ENCODE measurements at regions not wholly inside any gene's neighbourhood (a gene's known extent, or its start where the extent isn't known, plus 50 kb on each side); places are given as distances from the start of the nearest gene placed in this dataset.

DNA sequence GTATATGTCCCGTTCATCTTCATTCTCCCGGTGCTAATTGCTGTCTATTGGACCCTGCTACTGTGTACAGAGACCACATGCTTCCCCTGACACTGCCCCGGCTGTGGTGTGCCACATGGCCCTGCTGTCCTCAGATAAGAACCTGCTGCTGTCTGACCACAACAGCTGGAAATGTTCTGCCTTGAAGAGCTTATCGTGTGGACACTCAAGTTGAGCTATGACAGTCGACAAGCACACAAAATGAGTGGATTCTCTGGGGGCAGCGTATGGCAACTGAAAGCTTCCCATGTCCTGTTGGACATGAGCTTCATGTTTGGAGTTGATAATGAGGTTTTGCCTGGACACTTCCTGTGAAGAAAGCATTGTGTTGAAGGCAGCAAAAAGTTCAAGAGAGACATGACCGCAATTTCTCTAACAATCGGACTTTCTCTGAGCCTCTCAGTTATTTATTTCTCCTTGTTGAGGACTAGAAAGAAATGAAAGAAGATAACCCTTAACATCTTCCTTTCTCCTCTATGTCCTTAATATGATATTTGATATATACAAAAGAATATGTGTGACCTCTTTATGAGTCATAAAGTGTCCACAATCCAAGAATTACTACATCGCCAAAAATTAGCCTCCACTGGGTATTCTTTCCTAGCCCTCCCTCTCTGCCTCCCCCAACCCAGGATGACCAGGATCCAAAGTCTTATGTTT is 187.1 kb upstream of the TCF21 start:
- DNase-seq (ENCODE audit: extremely low read depth, low read depth), result no peak
- TF ChIP-seq, protein P1, sequence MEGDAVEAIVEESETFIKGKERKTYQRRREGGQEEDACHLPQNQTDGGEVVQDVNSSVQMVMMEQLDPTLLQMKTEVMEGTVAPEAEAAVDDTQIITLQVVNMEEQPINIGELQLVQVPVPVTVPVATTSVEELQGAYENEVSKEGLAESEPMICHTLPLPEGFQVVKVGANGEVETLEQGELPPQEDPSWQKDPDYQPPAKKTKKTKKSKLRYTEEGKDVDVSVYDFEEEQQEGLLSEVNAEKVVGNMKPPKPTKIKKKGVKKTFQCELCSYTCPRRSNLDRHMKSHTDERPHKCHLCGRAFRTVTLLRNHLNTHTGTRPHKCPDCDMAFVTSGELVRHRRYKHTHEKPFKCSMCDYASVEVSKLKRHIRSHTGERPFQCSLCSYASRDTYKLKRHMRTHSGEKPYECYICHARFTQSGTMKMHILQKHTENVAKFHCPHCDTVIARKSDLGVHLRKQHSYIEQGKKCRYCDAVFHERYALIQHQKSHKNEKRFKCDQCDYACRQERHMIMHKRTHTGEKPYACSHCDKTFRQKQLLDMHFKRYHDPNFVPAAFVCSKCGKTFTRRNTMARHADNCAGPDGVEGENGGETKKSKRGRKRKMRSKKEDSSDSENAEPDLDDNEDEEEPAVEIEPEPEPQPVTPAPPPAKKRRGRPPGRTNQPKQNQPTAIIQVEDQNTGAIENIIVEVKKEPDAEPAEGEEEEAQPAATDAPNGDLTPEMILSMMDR (IDR thresholded peaks at IDR 0.05; ENCODE audit: low read depth, low read length), result no peak

DNA sequence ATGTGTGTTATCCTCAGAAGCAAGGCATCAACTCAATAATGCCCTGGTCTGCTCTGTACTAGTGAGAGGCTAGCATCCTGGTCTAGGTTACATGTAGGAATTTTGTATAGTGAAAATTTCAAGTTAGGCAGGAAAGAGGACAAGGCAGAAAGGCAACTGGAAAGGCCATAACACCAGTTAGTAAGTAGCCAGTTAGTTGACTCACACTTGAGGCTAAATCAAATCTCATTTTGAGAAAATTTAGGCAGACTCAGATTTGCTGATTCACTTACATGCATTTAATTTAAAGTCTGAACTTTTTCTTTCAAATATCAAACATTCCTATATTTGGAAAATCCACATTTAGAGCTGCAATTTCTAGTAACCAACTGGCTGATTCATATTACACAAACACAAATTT is 184.5 kb upstream of the TCF21 start:
- no peak for DNase-seq (ENCODE audit: extremely low read depth, low read depth)
- TF ChIP-seq, protein P1 (IDR thresholded peaks at IDR 0.05; ENCODE audit: low read depth, low read length), result no peak

DNA sequence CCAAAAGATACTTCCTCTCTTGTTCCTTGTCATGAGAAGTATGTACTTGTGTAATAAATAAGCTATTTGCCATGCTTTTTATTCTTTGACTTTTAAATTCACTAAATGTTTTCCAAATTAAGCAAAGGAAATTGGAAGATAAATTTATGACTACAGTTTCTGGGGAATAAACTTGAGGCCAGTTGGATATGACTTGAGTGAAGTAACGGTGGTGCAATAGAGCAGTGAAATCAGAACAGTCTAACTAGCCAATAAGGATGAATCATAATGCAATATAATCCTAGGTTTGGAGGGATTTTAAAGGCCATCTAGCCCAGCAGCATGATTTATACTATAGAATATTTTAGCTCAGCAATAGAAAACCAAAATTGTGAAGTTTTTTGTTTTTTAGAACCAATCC is 183.8 kb upstream of the TCF21 start:
- DNase-seq (ENCODE audit: extremely low read depth, low read depth), result peak; percentile 76
- TF ChIP-seq, protein P1 (IDR thresholded peaks at IDR 0.05; ENCODE audit: low read depth, low read length), result no peak

DNA sequence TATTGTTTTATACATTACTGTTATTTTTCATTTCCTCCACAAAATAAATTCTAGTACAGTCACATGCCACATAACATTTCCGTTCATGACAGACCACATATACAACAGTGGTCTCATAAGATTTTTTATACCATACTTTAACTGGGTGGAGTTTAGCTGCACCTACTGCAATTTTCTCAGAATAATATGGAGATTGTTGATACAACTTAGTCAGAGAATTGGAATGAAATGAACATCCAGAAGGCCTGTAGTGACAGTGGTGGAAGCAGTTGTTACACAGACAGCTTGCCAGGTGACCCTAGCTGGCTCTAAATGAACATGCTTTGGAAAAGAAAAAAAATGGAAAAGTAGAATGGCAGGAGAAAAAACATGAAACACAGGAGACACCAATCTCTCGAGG is 183.2 kb upstream of the TCF21 start:
- TF ChIP-seq, protein P1 (IDR thresholded peaks at IDR 0.05; ENCODE audit: low read depth, low read length), result no peak
- DNase-seq (ENCODE audit: extremely low read depth, low read depth), result no peak

DNA sequence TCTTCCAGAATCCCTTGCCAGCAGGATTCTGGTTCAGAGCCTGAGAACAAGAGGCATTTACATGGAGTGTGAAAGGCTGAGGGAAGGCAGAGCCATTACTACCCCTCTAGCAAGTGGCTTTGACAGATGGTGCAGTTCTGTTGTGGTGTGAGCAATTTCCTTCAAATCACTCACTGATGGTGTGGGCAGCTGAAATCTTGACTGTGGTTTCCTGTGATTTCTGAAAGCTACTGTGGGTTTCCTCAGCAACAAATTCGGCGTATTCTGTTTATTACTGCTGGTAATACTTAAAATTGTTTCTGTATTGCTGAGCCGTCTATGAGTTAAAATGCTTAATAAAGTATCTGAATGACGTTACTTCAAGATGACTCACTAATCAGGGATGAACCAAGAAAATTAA is 181.5 kb upstream of the TCF21 start:
- peak; percentile 73 for DNase-seq (ENCODE audit: extremely low read depth, low read depth)
- TF ChIP-seq, protein P1 (IDR thresholded peaks at IDR 0.05; ENCODE audit: low read depth, low read length), result no peak

DNA sequence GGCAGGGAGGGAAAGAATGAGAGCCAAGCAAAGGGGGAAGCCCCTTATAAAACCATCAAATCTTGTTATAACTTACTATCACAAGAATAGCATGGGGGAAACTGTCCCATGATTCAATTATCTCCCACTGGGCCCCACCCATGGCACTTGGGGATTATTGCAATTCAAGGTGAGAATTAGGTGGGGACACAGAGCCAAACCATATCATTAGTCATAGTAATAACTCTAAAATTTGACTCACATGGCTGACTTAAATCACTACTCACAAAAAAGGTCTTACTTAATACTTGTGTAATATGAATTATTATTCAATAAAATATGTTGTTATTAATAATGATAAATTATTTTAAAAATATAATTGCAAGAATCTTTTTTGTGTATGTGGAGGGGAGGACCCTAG is 178.1 kb upstream of the TCF21 start:
- TF ChIP-seq, protein P1 (IDR thresholded peaks at IDR 0.05; ENCODE audit: low read depth, low read length), result no peak
- DNase-seq (ENCODE audit: extremely low read depth, low read depth), result no peak

DNA sequence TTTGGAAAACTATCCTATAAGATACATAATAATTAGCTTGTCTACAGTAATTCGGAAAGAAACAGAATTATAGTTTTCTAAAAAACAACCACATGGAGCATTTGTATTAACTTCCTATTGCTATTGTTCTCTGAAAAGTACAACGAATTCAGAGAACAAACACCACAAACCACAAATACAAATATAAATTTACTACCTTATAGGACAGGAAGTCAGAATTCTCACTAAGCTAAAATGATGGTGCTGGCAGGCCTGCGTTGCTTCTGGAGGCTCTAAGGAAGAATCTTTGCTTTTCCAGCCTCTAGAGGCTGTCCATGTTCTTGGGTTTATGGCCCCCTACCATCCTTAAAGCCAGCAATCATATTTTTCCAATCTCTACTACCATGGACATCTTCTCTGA is 173.6 kb upstream of the TCF21 start:
- TF ChIP-seq, protein P1 (IDR thresholded peaks at IDR 0.05; ENCODE audit: low read depth, low read length), result no peak
- DNase-seq (ENCODE audit: extremely low read depth, low read depth), result no peak

All from AG09319 (cell line).